Endothelial cell of umbilical vein (primary cell): ENCODE measurements at regions not wholly inside any gene's neighbourhood (a gene's known extent, or its start where the extent isn't known, plus 50 kb on each side); places are given as distances from the start of the nearest gene placed in this dataset.

Experiments used
- BruUV-seq: library from RNA; stranded (reverse); fragments of 400-500 nt; replicated peaks from 2 replicates; lab custom pipeline; 2021; lab: Mats Ljungman, UMichigan
- CTCF ChIA-PET: fragments of 300-600, 350-600 bp; sonication (Branson Sonifier 250); formaldehyde crosslinking; loops from one replicate; lab custom pipeline; 2021; ENCODE audit warnings: antibody characterized with exemption, inconsistent platforms; lab: Charles Lee
- POLR2A ChIA-PET: fragments of 300-600, 350-600 bp; sonication (Branson Sonifier 250); formaldehyde crosslinking; loops from one replicate; lab custom pipeline; 2021; ENCODE audit warnings: antibody characterized with exemption, inconsistent platforms; lab: Charles Lee
- DNase-seq: peaks from one replicate; pipeline ENCODE4 v3.0.0-alpha.2; 2011; ENCODE audit warnings: low read depth, low spot score
- FAIRE-seq: peaks from 2 replicates; lab custom pipeline; 2011; peaks lifted over from hg19 to GRCh38; lab: Jason Lieb, UNC
- H2AFZ ChIP-seq: 2 replicates; pipeline ENCODE4 v1.6.0; 2012; ENCODE audit warnings: low read depth, low read length, control low read depth, inconsistent platforms
- H3K27ac ChIP-seq: 2 replicates; pipeline ENCODE4 v1.5.1; 2011; ENCODE audit warnings: low read depth, mild to moderate bottlenecking, control low read depth, low read length, moderate library complexity; ENCODE audit not compliant: insufficient read depth
- H3K27me3 ChIP-seq, 2 experiments: 2 replicates each; pipeline versions ENCODE4 v1.6.0 to v1.6.1; 2011; ENCODE audit warnings: low read length in 2 of 2, mixed read lengths in 1 of 2; ENCODE audit not compliant: control insufficient read depth in 2 of 2, insufficient read depth in 2 of 2
- H3K36me3 ChIP-seq, 2 experiments: 2 replicates in 1 of 2; 3 replicates in 1 of 2; pipeline ENCODE4 v1.5.1; 2011; ENCODE audit warnings: low read length in 2 of 2, mild to moderate bottlenecking in 1 of 2, moderate library complexity in 1 of 2; ENCODE audit not compliant: control insufficient read depth in 2 of 2, insufficient read depth in 2 of 2; ENCODE audit errors: extremely low read depth in 1 of 2
- H3K4me1 ChIP-seq: 3 replicates; pipeline ENCODE4 v1.5.1; 2011; ENCODE audit warnings: mild to moderate bottlenecking, low read length; ENCODE audit not compliant: control insufficient read depth, insufficient read depth; ENCODE audit errors: extremely low read depth
- H3K4me2 ChIP-seq: 2 replicates; pipeline ENCODE4 v1.6.1; 2011; ENCODE audit warnings: low read length, control low read depth, mixed read lengths; ENCODE audit not compliant: insufficient read depth
- H3K4me3 ChIP-seq, 3 experiments: fragments of 200-600 bp in 1 of 3; sonication (generic), shearing (Covaris generic) in 1 of 3; replicated peaks in 1 of 3; 2 replicates each; pipeline ENCODE4 v1.5.1; 2011 to 2016; ENCODE audit warnings: control low read depth in 3 of 3, low read length in 3 of 3, mild to moderate bottlenecking in 2 of 3, inconsistent platforms in 1 of 3, low read depth in 1 of 3, moderate library complexity in 1 of 3; ENCODE audit not compliant: insufficient read depth in 1 of 3
- H3K79me2 ChIP-seq: 2 replicates; pipeline ENCODE4 v1.6.0; 2012; ENCODE audit warnings: low read length, inconsistent platforms; ENCODE audit not compliant: control insufficient read depth, insufficient read depth
- H3K9ac ChIP-seq: replicated peaks from 2 replicates; pipeline ENCODE3; 2011; ENCODE audit warnings: low read length, control low read depth; ENCODE audit not compliant: insufficient read depth; ENCODE audit errors: extremely low read depth
- H3K9me1 ChIP-seq: replicated peaks from 3 replicates; pipeline ENCODE4 v1.6.0; 2011; ENCODE audit warnings: mild to moderate bottlenecking, low read length; ENCODE audit not compliant: control insufficient read depth, insufficient read depth; ENCODE audit errors: extremely low read depth
- H3K9me3 ChIP-seq: replicated peaks from 2 replicates; pipeline ENCODE4 v1.5.1; 2012; ENCODE audit warnings: low read length, inconsistent platforms; ENCODE audit not compliant: control insufficient read depth, insufficient read depth
- H4K20me1 ChIP-seq: replicated peaks from 2 replicates; pipeline ENCODE3; 2011; ENCODE audit warnings: mild to moderate bottlenecking, low read length; ENCODE audit not compliant: control insufficient read depth, insufficient read depth; ENCODE audit errors: extremely low read depth
- EZH2 ChIP-seq: IDR thresholded peaks from 2 replicates; pipeline ENCODE4 v1.6.1; 2012; ENCODE audit warnings: borderline replicate concordance, low read depth, mild to moderate bottlenecking, moderate library complexity, low read length, inconsistent platforms; ENCODE audit not compliant: severe bottlenecking
- FOS ChIP-seq: IDR thresholded peaks from 2 replicates; pipeline ENCODE4 v1.6.1; 2011; ENCODE audit warnings: mild to moderate bottlenecking, low read length, moderate library complexity, borderline replicate concordance; ENCODE audit not compliant: insufficient read depth
- GATA2 ChIP-seq: IDR thresholded peaks from 2 replicates; pipeline ENCODE4 v1.7.0; 2011; ENCODE audit warnings: low read depth, mild to moderate bottlenecking, moderate library complexity, mixed read lengths, low read length; ENCODE audit not compliant: insufficient read length, insufficient read depth
- JUN ChIP-seq: IDR thresholded peaks from 2 replicates; pipeline ENCODE4 v1.6.1; 2011; ENCODE audit warnings: borderline replicate concordance, low read depth; ENCODE audit not compliant: insufficient read length, insufficient read depth
- MYC ChIP-seq: IDR thresholded peaks from one replicate; pipeline ENCODE4 v1.6.1; 2011; ENCODE audit warnings: mild to moderate bottlenecking, low read depth, low read length
- POLR2A ChIP-seq: IDR thresholded peaks from 2 replicates; pipeline ENCODE4 v1.6.1; 2012; ENCODE audit warnings: low read depth, mild to moderate bottlenecking, control low read depth, low read length
- POLR2AphosphoS5 ChIP-seq: IDR thresholded peaks from 2 replicates; pipeline ENCODE4 v1.6.1; 2012; ENCODE audit warnings: low read depth, mild to moderate bottlenecking, control low read depth, low read length, moderate library complexity; ENCODE audit not compliant: insufficient read depth
- dilution Hi-C: fragments of 300-500 bp; cut with MboI; formaldehyde crosslinking; loops from one replicate; pipeline ENCODE4 v1.15.0; 2019; ENCODE audit warnings: low sequenced_read_pairs; ENCODE audit not compliant: extremely low pct_ligation_motif_present
- intact Hi-C: fragments of 100-400 bp; cut with micrococcal nuclease; formaldehyde crosslinking; loops from one replicate; pipeline ENCODE4 v1.10.0; 2022
- TF ChIP-seq, protein P1 (sequence below), 2 donors: IDR thresholded peaks; 1 replicate in 1 of 2; 2 replicates in 1 of 2; pipeline ENCODE4 v1.5.1; 2011; ENCODE audit warnings: low read length in 2 of 2, mild to moderate bottlenecking in 2 of 2, moderate library complexity in 2 of 2, control low read depth in 1 of 2, inconsistent platforms in 1 of 2, low read depth in 1 of 2; ENCODE audit not compliant: insufficient read depth in 1 of 2; ENCODE audit errors: extremely low read depth in 1 of 2
- TF ChIP-seq, protein P2 (sequence below): IDR thresholded peaks from 2 replicates; pipeline ENCODE4 v1.6.1; 2011; ENCODE audit not compliant: insufficient read depth, insufficient read length

DNA sequence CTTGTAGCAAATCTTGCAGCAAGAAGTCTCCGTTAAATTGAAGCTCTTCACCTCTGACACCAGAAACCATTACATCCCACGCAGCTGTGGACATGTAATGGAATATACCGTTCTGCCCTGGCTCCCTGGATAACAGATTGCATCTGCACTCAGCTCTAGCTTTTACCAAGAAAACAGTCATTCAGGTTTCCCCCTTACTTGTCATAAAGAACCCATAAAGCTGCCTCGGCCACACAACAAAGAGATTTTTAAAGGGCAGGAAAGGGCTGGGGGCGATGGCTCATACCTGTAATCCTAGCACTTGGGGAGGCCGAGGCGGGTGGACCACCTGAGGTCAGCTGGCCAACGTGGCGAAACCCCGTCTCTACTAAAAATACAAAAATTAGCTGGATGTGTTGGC lies 127.6 kb upstream of the RFC3 start:
- no peak for FAIRE-seq
- CTCF ChIA-PET: interaction anchor here (1.3 to 1.7 kb wide), 4 partner anchors 9 to 15 kb away, joined by 3 to 5 read pairs (median 4); no protein-coding TSS in a partner anchor
- dilution Hi-C loops: no loop called here

More for the DNA sequence above, 127.6 kb upstream of the RFC3 start:
- Histone ChIP-seq H3K9me1 (no peaks in the 10 kb centered on the region), H3K27ac (no peak overlapping the region), H3K27me3 (peaks cover 0 to 1% of the 10 kb centered on the region in 2 experiments), H3K36me3 (no peaks in the 10 kb centered on the region), H4K20me1 (no peaks in the 10 kb centered on the region), H2AFZ (no peak overlapping the region), H3K79me2 (no peaks in the 10 kb centered on the region), H3K4me1 (no peaks in the 10 kb centered on the region), H3K4me3 (no peak overlapping the region), H3K9me3 (no peaks in the 10 kb centered on the region), H3K4me2 (no peak overlapping the region), H3K9ac (no peak overlapping the region)
- POLR2A ChIA-PET: no interaction called here
- DNase-seq: no peak
- BruUV-seq: no TSS peak
- TF ChIP-seq JUN (no peak), EZH2 (no peak), GATA2 (no peak), MYC (no peak), POLR2A (no peak), POLR2AphosphoS5 (no peak), FOS (no peak)
- TF ChIP-seq, protein P1, sequence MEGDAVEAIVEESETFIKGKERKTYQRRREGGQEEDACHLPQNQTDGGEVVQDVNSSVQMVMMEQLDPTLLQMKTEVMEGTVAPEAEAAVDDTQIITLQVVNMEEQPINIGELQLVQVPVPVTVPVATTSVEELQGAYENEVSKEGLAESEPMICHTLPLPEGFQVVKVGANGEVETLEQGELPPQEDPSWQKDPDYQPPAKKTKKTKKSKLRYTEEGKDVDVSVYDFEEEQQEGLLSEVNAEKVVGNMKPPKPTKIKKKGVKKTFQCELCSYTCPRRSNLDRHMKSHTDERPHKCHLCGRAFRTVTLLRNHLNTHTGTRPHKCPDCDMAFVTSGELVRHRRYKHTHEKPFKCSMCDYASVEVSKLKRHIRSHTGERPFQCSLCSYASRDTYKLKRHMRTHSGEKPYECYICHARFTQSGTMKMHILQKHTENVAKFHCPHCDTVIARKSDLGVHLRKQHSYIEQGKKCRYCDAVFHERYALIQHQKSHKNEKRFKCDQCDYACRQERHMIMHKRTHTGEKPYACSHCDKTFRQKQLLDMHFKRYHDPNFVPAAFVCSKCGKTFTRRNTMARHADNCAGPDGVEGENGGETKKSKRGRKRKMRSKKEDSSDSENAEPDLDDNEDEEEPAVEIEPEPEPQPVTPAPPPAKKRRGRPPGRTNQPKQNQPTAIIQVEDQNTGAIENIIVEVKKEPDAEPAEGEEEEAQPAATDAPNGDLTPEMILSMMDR (IDR thresholded peaks at IDR 0.05; ENCODE audit: extremely low read depth in 1 of 2, insufficient read depth in 1 of 2, low read depth in 1 of 2, low read length in 2 of 2): no peak
- TF ChIP-seq, protein P2, sequence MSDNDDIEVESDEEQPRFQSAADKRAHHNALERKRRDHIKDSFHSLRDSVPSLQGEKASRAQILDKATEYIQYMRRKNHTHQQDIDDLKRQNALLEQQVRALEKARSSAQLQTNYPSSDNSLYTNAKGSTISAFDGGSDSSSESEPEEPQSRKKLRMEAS: no peak
- intact Hi-C loops: no loop called here
